ENCODE measurements at regions not wholly inside any gene's neighbourhood (a gene's known extent, or its start where the extent isn't known, plus 50 kb on each side); places are given as distances from the start of the nearest gene placed in this dataset.

GRCh38 chr1:102693345-102693744 is 415.0 kb downstream of the COL11A1 start:
- TF ChIP-seq POLR2A (IDR thresholded peaks at IDR 0.05) = no peak
- TF ChIP-seq CTCF (IDR thresholded peaks at IDR 0.05) = no peak
